ENCODE measurements at regions not wholly inside any gene's neighbourhood (a gene's known extent, or its start where the extent isn't known, plus 50 kb on each side); places are given as distances from the start of the nearest gene placed in this dataset.

DNA sequence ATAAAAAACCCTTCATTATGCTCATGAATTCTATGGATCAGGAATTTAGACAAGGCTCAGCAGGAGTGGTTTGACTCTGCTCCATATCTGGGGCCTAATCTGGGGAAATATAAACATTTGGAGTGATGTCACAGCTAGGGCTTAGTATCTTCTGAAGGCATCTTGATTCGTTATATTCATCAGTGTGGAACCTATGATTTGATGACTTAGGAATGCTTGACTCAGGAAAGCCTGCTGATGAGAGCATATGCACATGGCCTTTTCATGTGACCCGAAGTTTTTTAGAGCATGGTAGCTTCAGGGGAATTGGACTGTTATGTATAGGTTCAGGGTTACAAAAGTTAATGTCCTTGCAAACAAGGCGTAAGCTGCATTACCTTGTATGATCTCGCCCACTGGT is 184.9 kb upstream of the LRRC3B start:
- TF ChIP-seq, protein P1, sequence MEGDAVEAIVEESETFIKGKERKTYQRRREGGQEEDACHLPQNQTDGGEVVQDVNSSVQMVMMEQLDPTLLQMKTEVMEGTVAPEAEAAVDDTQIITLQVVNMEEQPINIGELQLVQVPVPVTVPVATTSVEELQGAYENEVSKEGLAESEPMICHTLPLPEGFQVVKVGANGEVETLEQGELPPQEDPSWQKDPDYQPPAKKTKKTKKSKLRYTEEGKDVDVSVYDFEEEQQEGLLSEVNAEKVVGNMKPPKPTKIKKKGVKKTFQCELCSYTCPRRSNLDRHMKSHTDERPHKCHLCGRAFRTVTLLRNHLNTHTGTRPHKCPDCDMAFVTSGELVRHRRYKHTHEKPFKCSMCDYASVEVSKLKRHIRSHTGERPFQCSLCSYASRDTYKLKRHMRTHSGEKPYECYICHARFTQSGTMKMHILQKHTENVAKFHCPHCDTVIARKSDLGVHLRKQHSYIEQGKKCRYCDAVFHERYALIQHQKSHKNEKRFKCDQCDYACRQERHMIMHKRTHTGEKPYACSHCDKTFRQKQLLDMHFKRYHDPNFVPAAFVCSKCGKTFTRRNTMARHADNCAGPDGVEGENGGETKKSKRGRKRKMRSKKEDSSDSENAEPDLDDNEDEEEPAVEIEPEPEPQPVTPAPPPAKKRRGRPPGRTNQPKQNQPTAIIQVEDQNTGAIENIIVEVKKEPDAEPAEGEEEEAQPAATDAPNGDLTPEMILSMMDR (IDR thresholded peaks at IDR 0.05 in 8 of 11, conservative IDR thresholded peaks at IDR 0.05 in 3 of 11): no peak
- TF ChIP-seq POLR2A (IDR thresholded peaks at IDR 0.05) (no peak), POLR2AphosphoS5 (IDR thresholded peaks at IDR 0.05) (no peak)

Data from spleen (tissue), 7 donors.